Cardiac septum (tissue), 1 donor: ENCODE measurements at regions not wholly inside any gene's neighbourhood (a gene's known extent, or its start where the extent isn't known, plus 50 kb on each side); places are given as distances from the start of the nearest gene placed in this dataset.
"Not testable (repeated sequence)": the region's sequence is repeated elsewhere in the genome, so short reads cannot be mapped to it uniquely, and the experiment has no call there.

Source experiments
- DNase-seq: peaks from one replicate; pipeline ENCODE4 v3.0.0-alpha.2; 2020; ENCODE audit warnings: low spot score
- intact Hi-C: fragments of 100-400 bp; cut with DNase I; formaldehyde crosslinking; loops from one replicate; pipeline ENCODE4 v1.14.0; 2022
- donor health status: DM: no; HTN: no; CAD: no.

GRCh38 chr16:54746596-54746995, 184.1 kb upstream of the IRX5 start:
- no peak for DNase-seq
- intact Hi-C loops = no loop called here

- no peak for DNase-seq
- intact Hi-C loops = no loop called here
Measured at GRCh38 chr16:54744998-54745397, 185.7 kb upstream of the IRX5 start.

GRCh38 chr16:54742436-54742835, 188.2 kb upstream of the IRX5 start:
- intact Hi-C loops = no loop called here
- DNase-seq = no peak

DNA sequence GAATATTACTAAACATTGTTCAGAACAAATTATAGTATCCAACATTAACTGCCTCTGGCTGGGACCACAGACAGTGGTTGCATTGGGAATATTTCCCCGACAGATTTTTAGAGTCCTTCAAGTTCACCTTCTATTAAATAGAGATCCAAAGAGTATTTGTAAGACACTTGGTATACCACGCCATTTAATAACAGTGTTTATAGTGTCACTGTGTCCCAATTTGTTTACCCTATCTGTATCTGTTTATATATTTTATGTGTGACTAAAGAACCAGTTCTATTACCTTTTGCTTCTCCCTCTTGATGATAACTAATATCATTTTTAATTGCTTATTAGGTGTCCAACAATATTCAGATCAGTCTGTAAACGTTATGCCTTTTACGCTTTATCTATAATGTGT, 191.3 kb upstream of the IRX5 start:
- DNase-seq = no peak
- intact Hi-C loops = no loop called here

- intact Hi-C loops = no loop called here
- DNase-seq = no peak
Measured at GRCh38 chr16:54734156-54734555, 196.5 kb upstream of the IRX5 start.

- intact Hi-C loops, DNase-seq: not testable (repeated sequence)
Measured at GRCh38 chr16:54727696-54728095, 203.0 kb upstream of the IRX5 start.

DNA sequence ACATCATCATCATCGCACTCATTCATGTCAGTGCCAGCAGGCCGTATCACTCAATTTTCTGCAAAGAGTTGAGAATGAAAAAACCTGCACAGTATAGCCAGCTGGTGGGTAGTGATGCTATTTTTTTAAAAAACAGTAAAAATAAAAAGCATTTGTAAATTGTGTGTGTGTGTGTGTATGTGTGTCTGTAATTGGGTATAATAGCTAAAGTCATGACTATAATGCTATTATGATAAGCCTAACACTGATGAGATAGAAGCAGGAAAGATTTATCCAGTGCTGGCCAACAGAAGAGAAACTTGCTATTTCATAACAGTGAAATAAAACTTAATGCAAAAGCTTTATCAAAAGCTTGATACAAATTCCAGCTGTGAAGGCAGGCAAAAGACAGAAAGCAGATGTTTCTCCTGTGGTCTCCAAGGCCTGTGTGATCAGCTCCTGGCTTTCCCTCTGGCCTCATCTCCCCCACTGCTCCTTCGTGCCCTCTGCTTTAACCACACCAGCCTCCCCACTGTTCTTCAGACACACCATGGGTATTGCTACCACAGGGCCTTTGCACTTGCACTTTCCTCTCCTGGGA, 206.2 kb upstream of the IRX5 start:
- intact Hi-C loops = no loop called here

GRCh38 chr16:54722210-54722676, 208.4 kb upstream of the IRX5 start:
- intact Hi-C loops = no loop called here
- DNase-seq = no peak

More for the DNA sequence above, 206.2 kb upstream of the IRX5 start:
- DNase-seq = no peak

GRCh38 chr16:54720259-54720658, 210.4 kb upstream of the IRX5 start:
- DNase-seq = no peak
- intact Hi-C loops = no loop called here

DNA sequence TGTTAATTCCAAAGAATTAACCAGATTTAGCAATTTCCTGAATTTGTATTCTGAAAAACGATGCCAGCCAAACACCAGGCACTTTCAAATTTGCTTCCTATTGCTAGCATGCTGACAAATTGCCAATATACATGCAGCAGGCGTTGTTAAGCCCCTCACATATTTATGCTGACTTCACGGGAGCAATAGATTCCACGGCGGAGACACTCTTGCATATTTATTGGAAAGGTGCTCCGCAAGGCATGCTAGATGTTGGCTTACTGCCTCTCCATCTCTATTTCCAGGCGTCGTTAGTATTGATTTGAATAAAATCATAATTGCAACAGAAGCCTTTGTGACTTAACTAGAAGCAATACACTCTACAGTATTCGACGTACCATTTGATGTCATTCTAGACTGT, 211.0 kb upstream of the IRX5 start:
- DNase-seq = no peak
- intact Hi-C loops = no loop called here

- intact Hi-C loops = no loop called here
Measured at GRCh38 chr16:54718376-54718775, 212.3 kb upstream of the IRX5 start.

GRCh38 chr16:54715011-54715410, 215.7 kb upstream of the IRX5 start:
- DNase-seq = no peak
- intact Hi-C loops = no loop called here

More at GRCh38 chr16:54718376-54718775, 212.3 kb upstream of the IRX5 start:
- no peak for DNase-seq

DNA sequence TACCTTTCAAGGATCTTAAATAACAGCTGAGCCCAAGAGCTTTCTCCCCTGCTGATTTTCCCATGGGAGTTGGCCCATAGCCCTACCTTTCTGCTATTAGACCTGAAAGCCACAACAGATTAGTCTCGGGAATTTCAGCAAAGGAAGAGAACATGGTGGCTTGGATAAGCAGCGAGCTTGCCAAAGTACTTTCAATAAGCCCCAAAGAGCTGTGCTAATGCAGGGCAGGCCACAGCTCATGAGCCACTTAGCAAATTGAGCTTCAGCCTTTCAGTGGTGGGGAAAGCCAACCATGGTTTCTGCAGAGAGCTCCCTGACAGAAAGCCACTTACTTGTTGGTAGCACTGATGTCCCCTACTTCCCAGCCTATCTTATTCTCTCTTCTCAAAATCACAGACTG, 217.8 kb upstream of the IRX5 start:
- DNase-seq = no peak
- intact Hi-C loops = no loop called here

DNA sequence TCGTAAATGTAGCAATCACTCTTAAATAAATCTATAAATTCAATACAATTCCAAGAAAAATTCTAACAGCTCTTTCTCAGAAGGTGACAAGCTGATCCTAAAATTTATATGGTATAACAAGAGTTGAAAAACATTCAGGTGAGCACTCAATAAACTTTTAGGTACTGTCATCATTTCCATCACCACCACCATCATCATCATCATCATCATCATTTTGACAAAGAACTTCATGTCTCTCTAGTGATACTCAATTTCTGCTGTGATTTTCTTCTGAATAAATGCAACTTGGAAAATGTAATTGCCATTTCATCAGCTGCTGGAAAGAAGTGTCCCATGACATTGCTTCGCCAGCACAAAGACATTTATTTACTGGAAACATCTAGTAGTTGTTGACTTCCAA, 222.9 kb upstream of the IRX5 start:
- intact Hi-C loops = no loop called here
- no peak for DNase-seq

DNA sequence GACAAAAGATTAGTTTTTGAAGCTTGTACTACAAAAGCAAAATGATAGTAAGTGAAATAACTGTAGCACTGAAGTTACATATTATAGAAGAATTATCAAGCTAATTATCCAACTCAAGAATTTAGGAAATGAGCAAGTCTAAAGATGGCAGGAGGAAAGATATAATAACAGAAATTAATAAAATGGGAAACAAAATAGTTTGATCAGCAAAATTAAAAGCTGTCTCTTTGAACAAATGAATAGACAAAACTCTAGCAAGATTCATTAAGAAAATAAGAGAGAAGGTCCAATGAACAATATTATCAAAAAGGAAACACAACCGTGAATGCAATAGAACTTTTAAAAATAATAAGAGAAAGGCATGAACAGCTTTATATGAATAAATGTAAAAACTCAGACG, 224.3 kb upstream of the IRX5 start:
- intact Hi-C loops = no loop called here

GRCh38 chr16:54703339-54703738, 227.3 kb upstream of the IRX5 start:
- DNase-seq = no peak
- intact Hi-C loops = no loop called here

More for the DNA sequence above, 224.3 kb upstream of the IRX5 start:
- DNase-seq = no peak

DNA sequence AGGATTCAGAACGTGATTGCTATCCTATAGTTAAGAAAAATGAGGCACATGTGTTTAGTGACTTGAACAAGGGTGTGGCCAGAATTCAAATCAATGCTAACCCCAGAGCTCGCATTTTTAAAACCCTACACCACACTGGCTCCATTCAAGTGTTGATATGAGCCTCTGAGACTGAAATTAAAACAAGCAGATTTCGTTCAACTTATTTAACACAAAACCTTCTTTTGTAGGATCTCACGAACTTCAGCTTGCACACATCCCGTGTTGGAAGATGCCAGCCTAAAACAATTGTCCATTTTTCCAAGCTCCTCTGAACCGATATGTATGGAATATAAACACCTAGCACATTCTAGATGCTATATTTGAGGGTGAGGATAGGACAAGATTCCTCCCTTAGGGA, 231.0 kb upstream of the IRX5 start:
- intact Hi-C loops = no loop called here
- no peak for DNase-seq

DNA sequence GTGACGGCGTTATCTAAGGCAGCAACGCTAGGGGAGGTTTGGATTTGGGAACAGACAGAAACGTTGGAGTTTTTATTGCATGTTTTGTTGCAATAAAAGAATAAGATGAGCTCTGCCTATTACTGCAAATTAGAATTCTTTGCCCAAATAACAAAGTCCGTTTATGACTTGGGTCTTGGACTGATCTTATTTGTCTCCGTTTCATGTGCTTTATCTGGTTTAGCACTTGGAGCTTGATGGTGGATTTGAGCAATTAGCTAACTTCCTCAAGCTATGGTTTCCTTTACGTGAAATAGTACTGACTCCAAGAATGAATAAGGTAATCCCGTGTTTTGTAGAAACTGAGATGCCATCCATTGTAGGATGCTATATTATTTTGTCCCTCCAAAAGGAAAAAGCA, 233.0 kb upstream of the IRX5 start:
- intact Hi-C loops = no loop called here
- no peak for DNase-seq

- DNase-seq = no peak
- intact Hi-C loops = no loop called here
Measured at GRCh38 chr16:54696970-54697369, 233.7 kb upstream of the IRX5 start.

GRCh38 chr16:54696522-54696921, 234.1 kb upstream of the IRX5 start:
- intact Hi-C loops = no loop called here
- no peak for DNase-seq

DNA sequence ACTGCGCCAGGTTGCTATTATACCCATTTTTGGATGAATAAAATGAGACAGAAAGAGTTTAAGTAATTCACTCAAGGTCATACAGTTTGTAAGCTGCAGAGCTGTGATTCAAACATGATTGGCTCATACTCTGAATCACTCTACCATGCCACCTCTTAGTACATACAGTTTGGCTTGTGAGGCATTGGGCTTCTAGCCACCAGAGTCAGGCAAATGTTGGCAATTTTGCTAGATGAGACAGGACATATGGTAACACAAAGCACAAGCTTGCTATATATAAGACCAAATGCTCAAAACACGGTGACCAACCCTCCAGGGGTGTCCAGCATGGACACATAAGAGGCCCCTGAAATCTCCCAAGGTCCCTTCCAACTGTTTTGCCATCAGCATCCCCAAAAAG, 236.0 kb upstream of the IRX5 start:
- intact Hi-C loops = no loop called here
- no peak for DNase-seq

- no peak for DNase-seq
- intact Hi-C loops = no loop called here
Measured at GRCh38 chr16:54693864-54694263, 236.8 kb upstream of the IRX5 start.
